GM11168 (cell line): ENCODE measurements at regions not wholly inside any gene's neighbourhood (a gene's known extent, or its start where the extent isn't known, plus 50 kb on each side); places are given as distances from the start of the nearest gene placed in this dataset.

ENCODE experiments used
- in situ Hi-C: fragments of 300-500 bp; cut with MboI; formaldehyde crosslinking; loops from one replicate; pipeline ENCODE4 v1.12.0; 2022; ENCODE audit warnings: low sequenced_read_pairs; ENCODE audit not compliant: unreplicated experiment

GRCh38 chr13:50340146-50340545 is 324.9 kb downstream of the KCNRG start:
- in situ Hi-C loops, result no loop called here

GRCh38 chr13:50340551-50341287 is 325.5 kb downstream of the KCNRG start:
- in situ Hi-C loops, result no loop called here

GRCh38 chr13:50341526-50341925 is 326.3 kb downstream of the KCNRG start:
- in situ Hi-C loops, result no loop called here

- in situ Hi-C loops, result no loop called here
Observed at GRCh38 chr13:50344717-50345116, 329.5 kb downstream of the KCNRG start.

- in situ Hi-C loops, result no loop called here
Observed at GRCh38 chr13:50345804-50346203, 330.6 kb downstream of the KCNRG start.

GRCh38 chr13:50348371-50348770 is 333.1 kb downstream of the KCNRG start:
- in situ Hi-C loops, result no loop called here

- in situ Hi-C loops, result loop anchor here (25.0 kb wide), 1 partner anchor 366 kb away; the partner anchor contains the start of gene TRIM13
Observed at GRCh38 chr13:50352720-50353480, 337.7 kb downstream of the KCNRG start.

- in situ Hi-C loops, result loop anchor here (25.0 kb wide), 1 partner anchor 367 kb away; the partner anchor contains the start of gene TRIM13
Observed at GRCh38 chr13:50353651-50354415, 338.6 kb downstream of the KCNRG start.

- in situ Hi-C loops, result loop anchor here (25.0 kb wide), 1 partner anchor 368 kb away; the partner anchor contains the start of gene TRIM13
Observed at GRCh38 chr13:50355797-50356196, 340.6 kb downstream of the KCNRG start.

GRCh38 chr13:50357136-50357535 is 341.9 kb downstream of the KCNRG start:
- in situ Hi-C loops, result loop anchor here (25.0 kb wide), 1 partner anchor 370 kb away; the partner anchor contains the start of gene TRIM13

- in situ Hi-C loops, result loop anchor here (25.0 kb wide), 1 partner anchor 370 kb away; the partner anchor contains the start of gene TRIM13
Observed at GRCh38 chr13:50357586-50358118, 342.4 kb downstream of the KCNRG start.

GRCh38 chr13:50358231-50359040 is 343.2 kb downstream of the KCNRG start:
- in situ Hi-C loops, result loop anchor here (25.0 kb wide), 1 partner anchor 371 kb away; the partner anchor contains the start of gene TRIM13

- in situ Hi-C loops, result loop anchor here (25.0 kb wide), 1 partner anchor 372 kb away; the partner anchor contains the start of gene TRIM13
Observed at GRCh38 chr13:50359041-50359367, 343.8 kb downstream of the KCNRG start.

GRCh38 chr13:50359779-50360178 is 344.5 kb downstream of the KCNRG start:
- in situ Hi-C loops, result loop anchor here (25.0 kb wide), 1 partner anchor 372 kb away; the partner anchor contains the start of gene TRIM13

GRCh38 chr13:50360637-50361036 is 345.4 kb downstream of the KCNRG start:
- in situ Hi-C loops, result loop anchor here (25.0 kb wide), 1 partner anchor 373 kb away; the partner anchor contains the start of gene TRIM13

- in situ Hi-C loops, result loop anchor here (25.0 kb wide), 1 partner anchor 374 kb away; the partner anchor contains the start of gene TRIM13
Observed at GRCh38 chr13:50361282-50361681, 346.0 kb downstream of the KCNRG start.

GRCh38 chr13:50365408-50366391 is 350.5 kb downstream of the KCNRG start:
- in situ Hi-C loops, result loop anchor here (25.0 kb wide), 1 partner anchor 378 kb away; the partner anchor contains the start of gene TRIM13
